ENCODE measurements at regions not wholly inside any gene's neighbourhood (a gene's known extent, or its start where the extent isn't known, plus 50 kb on each side); places are given as distances from the start of the nearest gene placed in this dataset.

GRCh38 chr9:89797255-89797654 lies 192.4 kb downstream of the GADD45G start:
- TF ChIP-seq CTCF (conservative IDR thresholded peaks at IDR 0.05), result no peak
- no peaks in the 10 kb centered on the region for H3K9me3 Mint-ChIP-seq

GRCh38 chr9:89797937-89798455 lies 193.2 kb downstream of the GADD45G start:
- no peaks in the 10 kb centered on the region for H3K27me3 ChIP-seq (ENCODE audit: control insufficient read depth, insufficient read depth, low read length, poor library complexity, severe bottlenecking)
- no peak overlapping the region for H3K9ac ChIP-seq (ENCODE audit: extremely low read depth, low read length, poor library complexity, severe bottlenecking)
- Mint-ChIP-seq H3K36me3 (ENCODE audit: low read depth) (no peaks in the 10 kb centered on the region), H3K9me3 (no peaks in the 10 kb centered on the region), H3K4me3 (no peak overlapping the region), H3K4me1 (peaks cover 4% of the 10 kb centered on the region), H3K27me3 (ENCODE audit: insufficient read depth) (peaks cover 7% of the 10 kb centered on the region), H3K27ac (no peak overlapping the region)
- 90 to 95% methylated on average over 7 to 8 of the region's 8 CpGs for WGBS, 2 experiments (ENCODE audit: insufficient coverage in 1 of 2, insufficient read length in 1 of 2)
- DNase-seq, result no peak
- no peak overlapping the region for H3K27ac ChIP-seq (ENCODE audit: low read depth, low read length)
- TF ChIP-seq CTCF (conservative IDR thresholded peaks at IDR 0.05), result no peak
- no peaks in the 10 kb centered on the region for H3K4me1 ChIP-seq (ENCODE audit: control insufficient read depth, insufficient read depth, low read length)
- H3K36me3 ChIP-seq (ENCODE audit: control insufficient read depth, insufficient read depth, low read length), result no peaks in the 10 kb centered on the region
- no peak overlapping the region for H3K4me3 ChIP-seq (ENCODE audit: low read length)
- H3K9me3 ChIP-seq (ENCODE audit: control insufficient read depth, low read length), result no peaks in the 10 kb centered on the region

More at GRCh38 chr9:89797255-89797654, 192.4 kb downstream of the GADD45G start:
- WGBS, 2 experiments (ENCODE audit: insufficient coverage in 1 of 2, insufficient read length in 1 of 2), result 95 to 96% methylated on average over 9 to 11 of the region's 11 CpGs
- no peaks in the 10 kb centered on the region for H3K27me3 ChIP-seq (ENCODE audit: control insufficient read depth, insufficient read depth, low read length, poor library complexity, severe bottlenecking)
- H3K4me3 Mint-ChIP-seq, result no peak overlapping the region
- H3K27ac ChIP-seq (ENCODE audit: low read depth, low read length), result no peak overlapping the region
- no peak overlapping the region for H3K9ac ChIP-seq (ENCODE audit: extremely low read depth, low read length, poor library complexity, severe bottlenecking)
- no peak overlapping the region for H3K27ac Mint-ChIP-seq
- no peak overlapping the region for H3K4me3 ChIP-seq (ENCODE audit: low read length)
- no peaks in the 10 kb centered on the region for H3K9me3 ChIP-seq (ENCODE audit: control insufficient read depth, low read length)
- H3K36me3 Mint-ChIP-seq (ENCODE audit: low read depth), result no peaks in the 10 kb centered on the region
- H3K4me1 ChIP-seq (ENCODE audit: control insufficient read depth, insufficient read depth, low read length), result no peaks in the 10 kb centered on the region
- peaks cover 7% of the 10 kb centered on the region for H3K27me3 Mint-ChIP-seq (ENCODE audit: insufficient read depth)
- no peak for DNase-seq
- H3K4me1 Mint-ChIP-seq, result peaks cover 4% of the 10 kb centered on the region
- H3K36me3 ChIP-seq (ENCODE audit: control insufficient read depth, insufficient read depth, low read length), result no peaks in the 10 kb centered on the region

GRCh38 chr9:89798547-89799120 lies 193.8 kb downstream of the GADD45G start:
- Mint-ChIP-seq H3K27ac (no peak overlapping the region), H3K36me3 (ENCODE audit: low read depth) (no peaks in the 10 kb centered on the region), H3K4me3 (no peak overlapping the region), H3K9me3 (no peaks in the 10 kb centered on the region), H3K27me3 (ENCODE audit: insufficient read depth) (peaks cover 7% of the 10 kb centered on the region), H3K4me1 (peaks cover 4% of the 10 kb centered on the region)
- no peak for DNase-seq
- Histone ChIP-seq H3K27me3 (ENCODE audit: control insufficient read depth, insufficient read depth, low read length, poor library complexity, severe bottlenecking) (no peaks in the 10 kb centered on the region), H3K36me3 (ENCODE audit: control insufficient read depth, insufficient read depth, low read length) (no peaks in the 10 kb centered on the region), H3K4me3 (ENCODE audit: low read length) (no peak overlapping the region), H3K4me1 (ENCODE audit: control insufficient read depth, insufficient read depth, low read length) (no peaks in the 10 kb centered on the region), H3K27ac (ENCODE audit: low read depth, low read length) (no peak overlapping the region), H3K9ac (ENCODE audit: extremely low read depth, low read length, poor library complexity, severe bottlenecking) (no peak overlapping the region), H3K9me3 (ENCODE audit: control insufficient read depth, low read length) (no peaks in the 10 kb centered on the region)
- no peak for TF ChIP-seq CTCF (conservative IDR thresholded peaks at IDR 0.05)
- 85 to 100% methylated on average over 1 to 4 of the region's 4 CpGs for WGBS, 2 experiments (ENCODE audit: insufficient coverage in 1 of 2, insufficient read length in 1 of 2)

All from endodermal cell (in vitro differentiated cells).